ENCODE measurements at regions not wholly inside any gene's neighbourhood (a gene's known extent, or its start where the extent isn't known, plus 50 kb on each side); places are given as distances from the start of the nearest gene placed in this dataset.
A peak's percentile ranks its signal among the peaks of the same experiment; 100 is the strongest.

- DNase-seq (ENCODE audit: low spot score) (no peak), FAIRE-seq (no peak)
These were observed 311.3 kb upstream of the NT5C1B start for GRCh38 chr2:18900691-18901141.

DNA sequence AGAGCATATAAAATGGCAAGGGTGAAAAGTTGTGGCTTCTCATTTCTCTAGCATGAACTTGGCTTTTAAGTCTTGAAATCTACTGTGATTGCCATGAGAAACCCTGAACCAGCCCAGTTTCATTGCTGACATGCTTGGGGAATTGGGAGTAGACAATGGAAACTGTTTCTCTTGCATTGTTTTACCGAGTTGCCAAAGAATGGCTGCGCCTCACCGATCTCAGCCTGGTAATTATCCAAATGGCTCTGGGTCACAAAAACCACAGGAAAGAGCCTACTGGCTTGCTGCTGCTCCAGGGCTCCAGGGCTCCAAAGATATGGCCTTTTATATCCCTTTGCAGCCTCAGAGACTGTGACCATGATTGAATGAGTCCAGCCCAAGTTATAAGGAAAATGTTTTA, 310.4 kb upstream of the NT5C1B start:
- FAIRE-seq (no peak), DNase-seq (ENCODE audit: low spot score) (no peak)

GRCh38 chr2:18898271-18898670, 308.9 kb upstream of the NT5C1B start:
- DNase-seq (ENCODE audit: low spot score) (no peak), FAIRE-seq (no peak)

DNA sequence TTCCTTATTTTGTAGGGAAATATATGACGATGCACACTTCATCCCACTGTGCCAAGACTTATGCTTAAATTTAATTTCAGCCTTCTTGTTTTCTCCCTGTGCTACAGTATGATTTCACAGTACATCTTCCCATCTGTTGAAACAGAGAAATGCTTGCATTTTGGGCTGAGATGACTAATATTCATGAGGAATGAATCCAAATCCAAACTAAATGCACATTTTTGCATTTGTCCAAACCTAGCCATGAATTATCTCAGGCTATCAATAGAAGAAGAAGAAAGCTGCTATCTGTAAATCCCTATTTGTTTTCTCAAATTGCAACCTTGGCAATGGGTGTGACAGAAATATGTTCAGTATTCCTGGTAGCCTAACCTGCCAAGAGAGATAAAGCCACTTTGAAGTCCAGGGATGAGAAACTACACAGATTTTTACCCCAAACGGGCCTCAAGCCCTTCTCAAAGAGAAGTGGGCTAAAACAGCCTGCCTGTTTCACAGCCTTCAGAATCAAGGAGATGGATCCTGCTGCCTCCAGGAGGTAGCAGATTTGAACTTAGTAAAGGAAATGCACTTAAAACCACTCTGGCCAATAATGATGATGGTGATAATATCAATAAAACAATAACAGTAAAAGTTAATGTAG, 306.9 kb upstream of the NT5C1B start:
- no peak for DNase-seq (ENCODE audit: low spot score)
- no peak for FAIRE-seq

GRCh38 chr2:18891600-18892345, 302.4 kb upstream of the NT5C1B start:
- DNase-seq (ENCODE audit: low spot score) (no peak), FAIRE-seq (no peak)

DNA sequence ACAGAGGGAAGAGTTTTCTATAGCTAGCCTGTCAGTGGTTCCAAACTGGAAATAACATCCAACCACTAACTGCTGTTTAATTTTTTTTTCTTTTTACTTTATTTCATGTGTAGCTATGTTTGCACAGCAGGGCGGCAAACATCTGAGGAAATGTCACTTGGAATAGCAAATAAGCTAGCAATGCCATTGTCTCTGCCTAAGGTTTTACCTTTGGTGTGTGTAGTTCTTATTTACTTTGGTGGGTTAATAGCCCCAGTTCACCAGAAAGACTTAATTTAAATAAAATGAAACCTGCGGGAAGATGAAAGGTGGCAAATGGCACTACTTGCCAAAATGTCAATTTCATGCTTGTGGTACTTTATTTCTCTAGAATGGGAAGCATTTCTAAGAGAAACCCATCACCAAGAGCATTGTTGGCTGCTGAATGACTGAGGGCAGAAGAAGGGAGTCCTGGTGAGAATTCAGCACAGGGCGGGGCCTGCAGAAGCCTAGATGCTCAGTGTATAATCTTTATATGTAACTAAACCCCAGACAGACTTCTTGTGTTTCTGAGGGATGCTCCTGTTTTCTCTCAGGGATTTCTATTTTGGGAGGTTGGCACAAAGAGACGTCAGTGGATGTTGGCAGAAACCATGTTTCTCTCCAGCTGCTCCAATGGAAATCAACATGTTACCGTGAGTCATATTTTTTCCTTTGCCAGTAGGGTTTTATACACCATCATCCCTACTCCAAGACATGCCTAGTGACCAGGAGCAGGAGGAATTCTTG, 300.4 kb upstream of the NT5C1B start:
- DNase-seq (ENCODE audit: low spot score): no peak
- no peak for FAIRE-seq

DNA sequence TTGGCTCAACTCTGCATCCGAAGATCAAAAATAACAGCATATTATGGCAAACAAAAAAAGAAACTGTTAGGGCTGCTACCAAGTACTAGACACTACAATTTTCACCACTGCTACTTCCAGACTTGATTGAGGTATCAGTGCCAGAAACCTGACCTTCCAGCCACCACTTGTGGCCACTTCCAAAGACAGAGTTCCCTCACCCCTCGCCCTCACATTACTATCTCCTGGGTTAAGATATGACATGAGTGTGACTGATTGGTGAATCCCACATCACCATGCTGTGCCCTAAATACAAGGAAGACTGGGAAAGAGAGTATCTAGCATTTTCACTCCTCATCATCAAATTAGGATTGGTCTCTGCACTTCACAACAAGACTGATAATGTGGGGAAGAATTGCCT, 296.1 kb upstream of the NT5C1B start:
- FAIRE-seq (no peak), DNase-seq (ENCODE audit: low spot score) (no peak)

DNA sequence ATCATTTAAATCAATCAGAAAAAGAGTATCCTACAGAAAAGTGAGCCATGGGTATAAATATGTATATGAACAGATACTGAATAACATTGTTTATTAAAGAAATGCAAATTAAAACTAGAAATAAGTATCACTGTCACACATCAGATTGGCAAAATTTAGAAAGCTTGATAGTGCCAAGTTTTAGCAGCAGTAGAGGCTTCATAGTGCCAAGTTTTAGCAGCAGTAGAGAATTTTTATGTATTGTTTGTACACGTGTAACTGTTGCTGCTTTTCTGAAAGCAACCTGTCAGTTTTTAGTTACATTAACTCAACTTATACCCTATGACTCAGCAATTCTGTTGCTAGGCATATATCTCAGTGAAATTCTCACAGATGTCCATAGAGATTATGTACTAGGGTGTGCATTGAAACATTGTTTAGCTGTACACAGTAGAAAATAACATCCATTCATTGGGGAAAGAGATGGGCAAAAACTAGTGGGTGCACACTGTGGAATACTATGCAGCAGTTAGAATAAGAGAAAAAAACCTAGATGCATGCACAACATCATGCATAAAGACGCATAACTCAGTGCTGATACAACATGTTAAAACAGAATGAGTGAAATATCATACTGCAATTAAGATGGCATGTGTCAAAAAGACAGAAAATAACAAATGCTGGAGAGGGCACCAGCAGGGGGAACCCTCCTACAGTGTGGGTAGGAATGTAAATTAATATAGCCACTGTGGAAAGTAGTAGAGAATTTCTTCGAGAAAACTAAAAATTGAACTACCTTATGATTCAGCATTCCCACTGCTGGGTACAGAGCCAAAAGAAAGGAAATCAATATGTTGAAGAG, 294.5 kb upstream of the NT5C1B start:
- no peak for FAIRE-seq
- DNase-seq (ENCODE audit: low spot score): no peak

DNA sequence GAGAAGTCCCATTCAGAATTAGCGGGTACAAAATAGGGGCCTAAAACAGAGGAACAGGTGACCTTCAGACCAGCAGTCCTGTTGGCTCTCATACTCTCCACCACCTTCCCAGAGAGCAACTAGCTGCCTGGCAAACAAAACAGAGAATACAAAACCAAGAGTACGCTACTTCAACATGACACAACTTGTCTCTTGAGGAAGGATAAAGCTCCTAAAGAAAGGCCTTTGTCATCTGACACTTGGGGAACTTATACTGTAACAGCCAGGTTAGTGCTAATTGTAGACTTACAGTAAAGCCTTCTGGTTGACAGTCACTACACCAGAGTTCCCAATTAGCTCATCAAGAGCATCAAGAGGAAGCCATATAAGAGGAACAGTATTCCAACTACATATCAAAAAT, 282.1 kb upstream of the NT5C1B start:
- DNase-seq (ENCODE audit: low spot score) (no peak), FAIRE-seq (no peak)

DNA sequence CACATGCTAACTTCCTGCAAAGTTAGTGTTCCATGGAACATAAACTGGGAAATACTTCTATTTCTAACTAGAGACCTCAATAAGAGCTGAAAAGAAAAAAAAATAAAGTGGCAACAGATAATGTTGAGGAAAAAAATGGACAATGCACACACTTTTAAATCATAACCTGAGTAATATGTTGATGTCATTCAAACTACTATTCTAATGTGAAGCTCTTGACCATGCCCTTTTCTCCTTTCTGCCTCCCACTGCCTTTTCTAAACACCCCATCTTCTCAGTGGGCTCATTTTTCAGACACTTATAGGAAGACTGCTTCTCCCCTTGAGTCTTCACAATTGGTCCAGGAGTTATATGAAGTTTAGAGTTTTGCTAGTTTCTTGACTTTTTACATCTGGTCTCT, 280.9 kb upstream of the NT5C1B start:
- FAIRE-seq: no peak
- no peak for DNase-seq (ENCODE audit: low spot score)

- DNase-seq (ENCODE audit: low spot score) (no peak), FAIRE-seq (no peak)
These were observed 272.6 kb upstream of the NT5C1B start for GRCh38 chr2:18861951-18862350.

GRCh38 chr2:18860179-18860578, 270.8 kb upstream of the NT5C1B start:
- DNase-seq (ENCODE audit: low spot score): no peak
- FAIRE-seq: no peak

DNA sequence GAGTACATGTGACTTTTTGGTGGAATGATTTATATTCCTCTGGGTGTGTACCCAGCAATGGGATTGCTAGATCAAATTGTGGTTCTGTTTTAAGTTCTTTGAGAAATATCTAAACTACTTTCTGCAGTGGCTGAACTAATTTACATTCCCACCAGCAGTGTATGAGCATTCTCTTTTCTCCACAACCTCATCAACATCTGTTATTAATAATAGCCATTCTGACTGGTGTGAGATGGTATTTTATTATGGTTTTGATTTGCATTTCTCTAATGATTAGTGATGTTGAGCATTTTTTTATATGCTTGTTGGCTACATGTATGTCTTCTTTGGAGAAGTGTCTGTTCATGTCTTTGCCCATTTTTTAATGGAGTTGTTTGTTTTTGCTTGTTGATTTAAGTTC, 267.4 kb upstream of the NT5C1B start:
- DNase-seq (ENCODE audit: low spot score) (no peak), FAIRE-seq (no peak)

DNA sequence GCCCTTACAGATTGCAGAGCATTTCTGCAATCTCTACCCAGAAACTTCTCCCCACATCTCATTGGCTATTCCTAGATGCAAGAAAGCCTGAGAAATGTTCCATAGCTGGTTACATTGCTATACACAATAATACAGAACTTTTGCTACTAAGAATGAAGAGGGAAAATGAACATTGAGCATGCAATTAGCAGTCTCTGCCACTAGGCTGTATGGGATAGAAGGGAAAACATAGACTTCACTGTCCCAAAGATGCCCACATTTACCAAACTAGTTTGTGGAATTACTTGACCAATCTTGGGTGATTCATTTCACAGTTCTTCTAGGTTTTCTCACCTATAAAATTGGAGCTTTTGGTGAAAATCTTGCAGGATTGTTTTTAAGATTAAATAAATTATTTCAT, 265.7 kb upstream of the NT5C1B start:
- FAIRE-seq (no peak), DNase-seq (ENCODE audit: low spot score) (no peak)

DNA sequence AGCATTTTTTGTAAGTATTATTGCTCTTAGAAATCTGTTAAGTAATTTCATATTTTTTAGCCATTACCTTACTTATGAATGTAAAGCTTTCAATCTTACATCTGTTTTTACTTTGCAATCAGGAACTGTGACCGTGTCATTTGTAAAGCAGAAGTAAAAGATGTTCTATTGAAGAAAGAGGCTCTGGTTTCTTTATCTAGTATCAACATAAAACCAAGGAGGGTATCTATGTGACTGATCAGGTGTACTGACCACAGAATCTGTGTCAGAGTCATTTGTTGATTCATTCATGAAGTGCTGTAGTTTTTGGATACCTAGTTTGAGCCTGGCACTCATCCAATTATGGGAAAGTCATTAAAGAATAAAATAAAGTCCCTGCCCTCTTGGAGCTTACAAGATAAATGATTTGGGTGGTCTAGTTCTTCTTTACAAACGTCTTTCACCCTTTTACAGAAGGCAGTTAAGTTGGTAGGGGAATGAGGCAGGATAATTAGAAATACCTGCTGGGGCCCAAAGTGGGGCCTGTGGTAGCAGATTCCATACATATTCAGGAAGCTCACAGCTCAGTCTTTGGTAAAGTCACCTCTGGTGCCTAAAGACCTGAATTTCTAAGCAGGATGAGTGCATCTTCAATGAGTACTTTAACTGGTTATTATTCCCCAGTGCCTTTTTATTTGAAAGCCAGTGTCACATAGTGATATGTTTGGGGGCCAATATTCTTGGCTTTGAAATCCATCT, 260.6 kb upstream of the NT5C1B start:
- DNase-seq (ENCODE audit: low spot score) (no peak), FAIRE-seq (no peak)

DNA sequence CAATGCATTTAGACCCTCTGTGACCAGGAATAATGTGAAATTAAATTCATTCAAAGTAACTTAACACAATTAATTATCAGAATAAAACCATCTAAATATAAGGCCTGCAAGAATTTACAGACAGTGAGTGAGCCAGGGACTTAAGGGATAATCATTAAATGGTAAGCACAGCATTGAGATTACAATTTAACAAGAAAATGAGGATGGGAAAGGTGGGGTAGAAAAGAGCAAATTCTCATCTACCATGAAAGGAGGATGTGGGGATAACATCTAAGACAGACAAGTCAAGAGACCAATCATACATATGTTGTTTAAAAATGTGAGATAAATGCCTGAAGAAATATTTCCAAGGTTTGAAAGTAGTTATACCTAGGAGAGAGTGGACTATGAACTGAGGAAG, 259.3 kb upstream of the NT5C1B start:
- FAIRE-seq: peak; percentile 57
- no peak for DNase-seq (ENCODE audit: low spot score)

DNA sequence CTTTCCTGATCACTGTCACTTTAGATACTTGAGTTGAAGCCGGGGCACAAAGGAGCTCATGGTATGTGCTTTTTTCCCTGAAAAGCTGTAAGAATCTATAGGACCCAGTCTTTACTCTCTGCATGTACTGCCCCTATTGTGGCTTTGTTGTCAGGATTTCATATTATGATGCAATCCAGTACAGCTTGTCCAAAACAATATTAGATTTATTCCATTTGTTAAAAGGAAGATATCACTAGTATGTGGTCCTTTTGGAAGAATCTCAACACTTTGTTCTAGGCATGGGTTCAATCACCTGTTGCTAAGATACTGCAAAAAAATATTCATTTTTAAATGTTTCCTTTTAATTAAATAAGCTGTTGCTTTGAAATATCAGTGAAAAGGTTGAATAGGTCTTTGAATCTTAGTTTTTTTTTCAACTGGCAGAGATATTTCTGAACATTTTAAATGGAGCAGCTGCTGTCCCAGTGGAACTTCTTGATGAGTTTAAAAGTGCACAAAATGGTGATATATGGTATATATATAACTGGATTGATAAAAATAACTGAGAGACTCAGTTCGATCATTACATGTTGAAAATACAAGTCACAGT, 256.6 kb upstream of the NT5C1B start:
- FAIRE-seq (no peak), DNase-seq (ENCODE audit: low spot score) (no peak)

DNA sequence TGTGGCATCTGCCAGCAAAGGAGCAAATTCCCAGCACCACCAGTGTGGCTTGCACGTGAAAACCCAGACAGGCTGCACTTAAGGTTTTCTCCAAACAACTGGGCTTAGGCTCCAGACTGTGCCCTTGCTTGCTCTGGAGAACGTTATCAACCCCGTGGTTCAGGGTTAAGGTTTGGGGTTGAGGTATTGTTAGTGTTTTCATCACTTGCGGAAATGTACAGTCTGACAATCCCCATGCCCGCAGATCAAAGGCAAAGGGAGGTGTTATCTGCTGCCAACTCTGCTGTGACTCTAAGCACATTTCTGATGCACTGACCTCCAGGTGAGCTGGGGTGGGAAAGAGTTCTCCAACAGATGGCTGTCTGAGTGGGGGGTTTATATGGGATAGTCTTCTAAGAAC, 253.5 kb upstream of the NT5C1B start:
- DNase-seq (ENCODE audit: low spot score): no peak
- FAIRE-seq: no peak

GRCh38 chr2:18841248-18842150, 252.1 kb upstream of the NT5C1B start:
- FAIRE-seq: no peak

More at GRCh38 chr2:18841248-18842150, 252.1 kb upstream of the NT5C1B start:
- DNase-seq (ENCODE audit: low spot score): no peak
